ENCODE measurements at regions not wholly inside any gene's neighbourhood (a gene's known extent, or its start where the extent isn't known, plus 50 kb on each side); places are given as distances from the start of the nearest gene placed in this dataset.
"Not testable (repeated sequence)": the region's sequence is repeated elsewhere in the genome, so short reads cannot be mapped to it uniquely, and the experiment has no call there.

DNA sequence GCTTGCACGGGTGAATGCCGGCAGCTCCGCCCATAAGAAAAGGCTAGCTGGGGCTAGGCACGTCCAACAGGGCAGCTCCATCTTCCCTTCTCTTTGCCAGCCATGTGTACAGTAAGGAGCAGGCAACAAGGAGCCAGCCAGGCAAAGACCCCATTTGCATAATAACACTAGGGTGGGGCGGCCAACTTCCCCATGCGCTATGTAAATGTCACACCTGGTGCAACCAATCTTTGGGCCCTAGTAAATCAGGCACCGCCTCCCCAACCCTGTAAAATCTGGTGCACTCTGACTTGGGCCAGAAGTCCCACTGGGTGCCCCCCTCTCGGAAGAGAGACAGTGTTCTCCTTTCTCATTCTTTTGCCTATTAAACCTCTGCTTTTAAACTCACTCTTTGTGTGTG lies 115.2 kb downstream of the NPIPA7 start:
- H3K56ac ChIP-seq (replicated peaks; ENCODE audit: insufficient read length, low read depth, low read length); DNase-seq (ENCODE audit: low read depth in 1 of 2, low spot score in 2 of 2); H3K4me3 ChIP-seq (ENCODE audit: extremely low read depth in 1 of 4, insufficient read depth in 2 of 4, low read depth in 3 of 4, low read length in 4 of 4); H4K8ac ChIP-seq (ENCODE audit: extremely low read depth, insufficient read depth, low read length); H3K36me3 ChIP-seq (ENCODE audit: control insufficient read depth in 2 of 4, insufficient read depth in 4 of 4, low read length in 3 of 4); H3K79me1 ChIP-seq (ENCODE audit: low read depth, low read length); H3K14ac ChIP-seq (ENCODE audit: insufficient read length); H2BK15ac ChIP-seq (ENCODE audit: low read length); FAIRE-seq; H3K4me1 ChIP-seq (replicated peaks in 1 of 4; ENCODE audit: control insufficient read depth in 3 of 4, insufficient read depth in 4 of 4, low read length in 3 of 4); H2AK5ac ChIP-seq (ENCODE audit: low read depth, low read length); H2AFZ ChIP-seq (ENCODE audit: low read length); H3K9ac ChIP-seq (replicated peaks in 1 of 4; ENCODE audit: extremely low read depth in 1 of 4, low read depth in 3 of 4, low read length in 3 of 4); CTCF ChIA-PET (ENCODE audit: partially characterized antibody); H3K4ac ChIP-seq (replicated peaks; ENCODE audit: insufficient read length, low read depth, low read length); H3K27me3 ChIP-seq (replicated peaks in 1 of 4; ENCODE audit: control insufficient read depth in 3 of 4, extremely low read depth in 1 of 4, insufficient read depth in 3 of 4, low read length in 3 of 4); H2BK20ac ChIP-seq (ENCODE audit: low read length); H3K79me2 ChIP-seq (ENCODE audit: control insufficient read depth in 1 of 2, insufficient read depth in 2 of 2, low read length in 2 of 2); H2BK5ac ChIP-seq (ENCODE audit: low read depth, low read length); H3K27ac ChIP-seq (ENCODE audit: low read depth, low read length); H2BK120ac ChIP-seq (replicated peaks; ENCODE audit: low read depth, low read length); H3K9me3 ChIP-seq (ENCODE audit: insufficient read depth in 2 of 2, low read depth in 1 of 2, low read length in 1 of 2); H2BK12ac ChIP-seq (ENCODE audit: low read depth, low read length); H3K18ac ChIP-seq (ENCODE audit: extremely low read depth, low read length); H3K4me2 ChIP-seq (ENCODE audit: insufficient read depth in 1 of 2, low read depth in 2 of 2, low read length in 2 of 2); POLR2A ChIA-PET (ENCODE audit: partially characterized antibody); H3K23me2 ChIP-seq (ENCODE audit: low read depth, low read length); H3K23ac ChIP-seq (ENCODE audit: insufficient read length); H4K91ac ChIP-seq (replicated peaks; ENCODE audit: insufficient read length, low read length); H4K20me1 ChIP-seq (replicated peaks in 1 of 2; ENCODE audit: control insufficient read depth in 1 of 2, insufficient read depth in 2 of 2, low read length in 2 of 2); H4K5ac ChIP-seq (ENCODE audit: insufficient read length, low read depth, low read length): not testable (repeated sequence)
- 27% methylated on average over 3 of the region's 8 CpGs; no CpG with 5 or more reads in 1 of the 2 experiments for WGBS, 2 experiments (ENCODE audit: extremely low coverage in 1 of 2, insufficient coverage in 1 of 2, insufficient read length in 1 of 2, insufficient replicate concordance in 2 of 2, low coverage in 1 of 2, low lambda C conversion rate in 2 of 2, missing lambda C conversion rate in 1 of 2)

DNA sequence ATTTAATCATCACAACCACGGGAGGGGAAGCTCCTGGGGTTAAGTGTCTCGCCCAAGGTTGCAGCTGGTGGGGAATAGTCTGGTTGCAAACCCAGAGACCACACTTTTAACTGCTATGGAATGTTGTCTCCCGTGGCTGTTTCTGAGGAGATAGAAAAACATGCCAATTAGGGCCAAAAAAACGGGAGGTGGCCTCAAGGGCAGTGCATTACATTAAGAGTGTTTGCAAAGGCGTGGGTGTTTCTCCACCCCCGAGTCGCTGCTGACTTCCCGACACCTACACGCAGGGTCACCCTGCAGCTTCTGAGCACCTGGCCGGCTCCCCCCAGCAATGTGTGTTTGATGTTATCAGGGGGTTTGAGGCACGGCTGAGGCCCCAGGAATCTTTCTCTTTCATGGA lies 116.1 kb downstream of the NPIPA7 start:
- H2BK12ac ChIP-seq (ENCODE audit: low read depth, low read length): not testable (repeated sequence)

More for the DNA sequence above, 116.1 kb downstream of the NPIPA7 start:
- FAIRE-seq; H3K4me1 ChIP-seq (replicated peaks in 1 of 4; ENCODE audit: control insufficient read depth in 3 of 4, insufficient read depth in 4 of 4, low read length in 3 of 4); H3K4me2 ChIP-seq (ENCODE audit: insufficient read depth in 1 of 2, low read depth in 2 of 2, low read length in 2 of 2); H3K14ac ChIP-seq (ENCODE audit: insufficient read length); H3K79me2 ChIP-seq (ENCODE audit: control insufficient read depth in 1 of 2, insufficient read depth in 2 of 2, low read length in 2 of 2); H3K9me3 ChIP-seq (ENCODE audit: insufficient read depth in 2 of 2, low read depth in 1 of 2, low read length in 1 of 2); CTCF ChIA-PET (ENCODE audit: partially characterized antibody); H3K4ac ChIP-seq (replicated peaks; ENCODE audit: insufficient read length, low read depth, low read length); H3K9ac ChIP-seq (replicated peaks in 1 of 4; ENCODE audit: extremely low read depth in 1 of 4, low read depth in 3 of 4, low read length in 3 of 4); H4K20me1 ChIP-seq (replicated peaks in 1 of 2; ENCODE audit: control insufficient read depth in 1 of 2, insufficient read depth in 2 of 2, low read length in 2 of 2); H2AK5ac ChIP-seq (ENCODE audit: low read depth, low read length); H2BK120ac ChIP-seq (replicated peaks; ENCODE audit: low read depth, low read length); H4K5ac ChIP-seq (ENCODE audit: insufficient read length, low read depth, low read length); H3K27ac ChIP-seq (ENCODE audit: low read depth, low read length); H3K23ac ChIP-seq (ENCODE audit: insufficient read length); POLR2A ChIA-PET (ENCODE audit: partially characterized antibody); H2BK20ac ChIP-seq (ENCODE audit: low read length); H3K56ac ChIP-seq (replicated peaks; ENCODE audit: insufficient read length, low read depth, low read length); H2BK5ac ChIP-seq (ENCODE audit: low read depth, low read length); H2AFZ ChIP-seq (ENCODE audit: low read length); H3K18ac ChIP-seq (ENCODE audit: extremely low read depth, low read length); H3K36me3 ChIP-seq (ENCODE audit: control insufficient read depth in 2 of 4, insufficient read depth in 4 of 4, low read length in 3 of 4); H4K91ac ChIP-seq (replicated peaks; ENCODE audit: insufficient read length, low read length); DNase-seq (ENCODE audit: low read depth in 1 of 2, low spot score in 2 of 2); H2BK15ac ChIP-seq (ENCODE audit: low read length); H3K79me1 ChIP-seq (ENCODE audit: low read depth, low read length); H3K23me2 ChIP-seq (ENCODE audit: low read depth, low read length); H3K4me3 ChIP-seq (ENCODE audit: extremely low read depth in 1 of 4, insufficient read depth in 2 of 4, low read depth in 3 of 4, low read length in 4 of 4); H4K8ac ChIP-seq (ENCODE audit: extremely low read depth, insufficient read depth, low read length); H3K27me3 ChIP-seq (replicated peaks in 1 of 4; ENCODE audit: control insufficient read depth in 3 of 4, extremely low read depth in 1 of 4, insufficient read depth in 3 of 4, low read length in 3 of 4): not testable (repeated sequence)
- 63% methylated on average over 1 of the region's 11 CpGs; no CpG with 5 or more reads in 1 of the 2 experiments for whole genome bisulfite sequencing, 2 experiments (ENCODE audit: extremely low coverage in 1 of 2, insufficient coverage in 1 of 2, insufficient read length in 1 of 2, insufficient replicate concordance in 2 of 2, low coverage in 1 of 2, low lambda C conversion rate in 2 of 2, missing lambda C conversion rate in 1 of 2)

All from H1 (cell line).